ENCODE measurements at regions not wholly inside any gene's neighbourhood (a gene's known extent, or its start where the extent isn't known, plus 50 kb on each side); places are given as distances from the start of the nearest gene placed in this dataset.

- no peak for TF ChIP-seq NR2C2 (CRISPR knock-in tag; IDR thresholded peaks at IDR 0.05)
- TF ChIP-seq NR2C2 (tag; IDR thresholded peaks at IDR 0.05): no peak
- TF ChIP-seq ZNF785 (CRISPR knock-in tag; IDR thresholded peaks at IDR 0.05): no peak
- TF ChIP-seq CEBPB (tag; IDR thresholded peaks at IDR 0.05): no peak
- no peak for TF ChIP-seq CTCF (IDR thresholded peaks at IDR 0.05 in 2 of 3, conservative IDR thresholded peaks at IDR 0.05 in 1 of 3; ENCODE audit: insufficient read depth in 2 of 3, low read depth in 1 of 3, low read length in 3 of 3)
- TF ChIP-seq SRF (CRISPR knock-in tag; IDR thresholded peaks at IDR 0.05): no peak
- no peak for TF ChIP-seq CUX1 (CRISPR knock-in tag; IDR thresholded peaks at IDR 0.05)
- no peak for TF ChIP-seq POLR2AphosphoS5 (IDR thresholded peaks at IDR 0.05; ENCODE audit: control insufficient read depth, insufficient read depth, low read depth, low read length)
- no peak for TF ChIP-seq ZNF175 (CRISPR knock-in tag; IDR thresholded peaks at IDR 0.05; ENCODE audit: low read depth)
- TF ChIP-seq HIVEP1 (CRISPR knock-in tag; IDR thresholded peaks at IDR 0.05): no peak
- no peak for TF ChIP-seq ZEB2 (IDR thresholded peaks at IDR 0.05)
These were observed 891.5 kb downstream of the SUCLG1 start for GRCh38 chr2:83567551-83567950.
